ENCODE measurements at regions not wholly inside any gene's neighbourhood (a gene's known extent, or its start where the extent isn't known, plus 50 kb on each side); places are given as distances from the start of the nearest gene placed in this dataset.

- no peak for TF ChIP-seq CHD1 (IDR thresholded peaks at IDR 0.05; ENCODE audit: low read length)
- TF ChIP-seq ZC3H4 (CRISPR knock-in tag; IDR thresholded peaks at IDR 0.05; ENCODE audit: borderline replicate concordance) = no peak
- TF ChIP-seq PHF8 (IDR thresholded peaks at IDR 0.05; ENCODE audit: borderline replicate concordance, low read length) = no peak
- TF ChIP-seq, protein P1, sequence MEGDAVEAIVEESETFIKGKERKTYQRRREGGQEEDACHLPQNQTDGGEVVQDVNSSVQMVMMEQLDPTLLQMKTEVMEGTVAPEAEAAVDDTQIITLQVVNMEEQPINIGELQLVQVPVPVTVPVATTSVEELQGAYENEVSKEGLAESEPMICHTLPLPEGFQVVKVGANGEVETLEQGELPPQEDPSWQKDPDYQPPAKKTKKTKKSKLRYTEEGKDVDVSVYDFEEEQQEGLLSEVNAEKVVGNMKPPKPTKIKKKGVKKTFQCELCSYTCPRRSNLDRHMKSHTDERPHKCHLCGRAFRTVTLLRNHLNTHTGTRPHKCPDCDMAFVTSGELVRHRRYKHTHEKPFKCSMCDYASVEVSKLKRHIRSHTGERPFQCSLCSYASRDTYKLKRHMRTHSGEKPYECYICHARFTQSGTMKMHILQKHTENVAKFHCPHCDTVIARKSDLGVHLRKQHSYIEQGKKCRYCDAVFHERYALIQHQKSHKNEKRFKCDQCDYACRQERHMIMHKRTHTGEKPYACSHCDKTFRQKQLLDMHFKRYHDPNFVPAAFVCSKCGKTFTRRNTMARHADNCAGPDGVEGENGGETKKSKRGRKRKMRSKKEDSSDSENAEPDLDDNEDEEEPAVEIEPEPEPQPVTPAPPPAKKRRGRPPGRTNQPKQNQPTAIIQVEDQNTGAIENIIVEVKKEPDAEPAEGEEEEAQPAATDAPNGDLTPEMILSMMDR (IDR thresholded peaks at IDR 0.05 in 2 of 3, conservative IDR thresholded peaks at IDR 0.05 in 1 of 3; ENCODE audit: insufficient read depth in 2 of 3, low read depth in 1 of 3, low read length in 3 of 3) = no peak
- TF ChIP-seq ZZZ3 (IDR thresholded peaks at IDR 0.05) = no peak
- TF ChIP-seq NRF1 (conservative IDR thresholded peaks at IDR 0.05 in 1 of 2, IDR thresholded peaks at IDR 0.05 in 1 of 2) = no peak
- no peak for TF ChIP-seq EZH2 (IDR thresholded peaks at IDR 0.05; ENCODE audit: borderline replicate concordance, low read depth, low read length)
- no peak for TF ChIP-seq YY1 (IDR thresholded peaks at IDR 0.05; ENCODE audit: borderline replicate concordance in 1 of 3, control insufficient read depth in 1 of 3, extremely low read depth in 1 of 3, insufficient read depth in 3 of 3, insufficient read length in 1 of 3, insufficient replicate concordance in 2 of 3, low read depth in 1 of 3, low read length in 2 of 3)
- no peak for TF ChIP-seq ATF3 (IDR thresholded peaks at IDR 0.05)
- no peak for TF ChIP-seq ATF3 (CRISPR knock-in tag; conservative IDR thresholded peaks at IDR 0.05)
- TF ChIP-seq, protein P2, sequence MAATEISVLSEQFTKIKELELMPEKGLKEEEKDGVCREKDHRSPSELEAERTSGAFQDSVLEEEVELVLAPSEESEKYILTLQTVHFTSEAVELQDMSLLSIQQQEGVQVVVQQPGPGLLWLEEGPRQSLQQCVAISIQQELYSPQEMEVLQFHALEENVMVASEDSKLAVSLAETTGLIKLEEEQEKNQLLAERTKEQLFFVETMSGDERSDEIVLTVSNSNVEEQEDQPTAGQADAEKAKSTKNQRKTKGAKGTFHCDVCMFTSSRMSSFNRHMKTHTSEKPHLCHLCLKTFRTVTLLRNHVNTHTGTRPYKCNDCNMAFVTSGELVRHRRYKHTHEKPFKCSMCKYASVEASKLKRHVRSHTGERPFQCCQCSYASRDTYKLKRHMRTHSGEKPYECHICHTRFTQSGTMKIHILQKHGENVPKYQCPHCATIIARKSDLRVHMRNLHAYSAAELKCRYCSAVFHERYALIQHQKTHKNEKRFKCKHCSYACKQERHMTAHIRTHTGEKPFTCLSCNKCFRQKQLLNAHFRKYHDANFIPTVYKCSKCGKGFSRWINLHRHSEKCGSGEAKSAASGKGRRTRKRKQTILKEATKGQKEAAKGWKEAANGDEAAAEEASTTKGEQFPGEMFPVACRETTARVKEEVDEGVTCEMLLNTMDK (IDR thresholded peaks at IDR 0.05; ENCODE audit: borderline replicate concordance, insufficient read depth, low read depth, low read length, poor library complexity, severe bottlenecking) = no peak
- no peak for TF ChIP-seq NFIX (CRISPR knock-in tag; IDR thresholded peaks at IDR 0.05; ENCODE audit: low read depth)
Observed at GRCh38 chr6:106724337-106724736, 95.0 kb downstream of the QRSL1 start.

Data from K562 (cell line).